NT2/D1 (cell line): ENCODE measurements at regions not wholly inside any gene's neighbourhood (a gene's known extent, or its start where the extent isn't known, plus 50 kb on each side); places are given as distances from the start of the nearest gene placed in this dataset.

Source experiments
- YY1 ChIP-seq: IDR thresholded peaks from 2 replicates; pipeline ENCODE4 v1.6.1; 2011; ENCODE audit not compliant: insufficient read length, insufficient read depth
- ZNF274 ChIP-seq: IDR thresholded peaks from 2 replicates; pipeline ENCODE4 v1.6.1; 2011; ENCODE audit warnings: mild to moderate bottlenecking, low read depth, low read length

DNA sequence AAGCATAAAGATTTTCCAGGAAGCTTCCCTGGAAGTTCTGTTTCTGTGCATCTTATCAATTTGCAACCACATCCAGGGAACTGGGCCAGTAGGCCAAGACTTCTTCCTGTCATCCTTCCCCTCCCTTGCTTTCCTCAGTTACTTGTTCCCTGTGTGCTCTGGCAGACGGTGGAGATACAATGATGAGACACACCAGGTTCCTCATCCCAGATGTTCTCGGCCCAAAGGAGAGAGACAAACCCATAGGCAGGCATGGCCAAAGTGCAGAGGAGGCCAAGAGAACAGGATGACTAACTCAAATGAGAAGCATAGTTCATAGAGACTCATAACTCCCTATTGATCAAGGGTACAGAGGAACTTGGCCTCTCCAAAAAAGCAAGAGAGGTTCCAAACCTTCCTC, 652.6 kb downstream of the CCDC171 start:
- TF ChIP-seq YY1 = no peak
- no peak for TF ChIP-seq ZNF274
